Activated CD4-positive, alpha-beta T cell treated with anti-CD3 and anti-CD28 coated beads, Interleukin-2, Interleukin-6, amounts not matched to agents 100 ng/mL and 50 ng/mL, durations not matched to agents 16 hours and 8 hours (primary cell): ENCODE measurements at regions not wholly inside any gene's neighbourhood (a gene's known extent, or its start where the extent isn't known, plus 50 kb on each side); places are given as distances from the start of the nearest gene placed in this dataset.
"Not testable (repeated sequence)": the region's sequence is repeated elsewhere in the genome, so short reads cannot be mapped to it uniquely, and the experiment has no call there.

Experiments used
- DNase-seq: peaks from one replicate; pipeline ENCODE4 v3.0.0-alpha.2; 2020

DNA sequence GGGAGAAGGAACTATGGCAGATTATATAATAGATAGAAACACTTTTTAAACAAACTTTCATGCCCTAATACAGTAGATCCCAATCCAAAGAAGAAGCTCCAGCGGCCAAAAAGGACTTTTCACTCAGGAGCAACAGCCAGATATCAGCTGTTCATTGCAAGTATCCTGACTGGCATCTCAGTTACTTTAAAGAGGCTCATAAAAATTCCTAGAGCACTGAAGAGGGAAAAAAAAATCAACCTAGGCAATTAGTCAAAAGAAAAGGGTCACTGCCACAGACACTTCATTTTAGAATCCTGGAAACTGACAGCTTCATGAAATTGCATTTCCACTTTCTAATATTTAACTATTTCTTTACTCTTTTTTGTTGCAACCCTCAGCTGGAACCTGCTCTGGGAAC lies 170.6 kb upstream of the SOX6 start:
- no peak for DNase-seq

DNA sequence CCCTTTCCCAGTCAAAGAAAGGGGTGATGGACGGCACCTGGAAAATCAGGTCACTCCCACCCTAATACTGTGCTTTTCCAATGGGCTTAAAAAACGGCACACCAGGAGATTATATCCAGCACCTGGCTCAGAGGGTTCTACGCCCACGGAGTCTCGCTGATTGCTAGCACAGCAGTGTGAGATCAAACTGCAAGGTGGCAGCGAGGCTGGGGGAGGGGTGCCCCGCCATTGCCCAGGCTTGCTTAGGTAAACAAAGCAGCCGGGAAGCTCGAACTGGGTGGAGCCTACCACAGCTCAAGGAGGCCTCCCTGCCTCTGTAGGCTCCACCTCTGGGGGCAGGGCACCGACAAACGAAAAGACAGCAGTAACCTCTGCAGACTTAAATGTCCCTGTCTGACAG lies 164.4 kb upstream of the SOX6 start:
- not testable (repeated sequence) for DNase-seq

DNA sequence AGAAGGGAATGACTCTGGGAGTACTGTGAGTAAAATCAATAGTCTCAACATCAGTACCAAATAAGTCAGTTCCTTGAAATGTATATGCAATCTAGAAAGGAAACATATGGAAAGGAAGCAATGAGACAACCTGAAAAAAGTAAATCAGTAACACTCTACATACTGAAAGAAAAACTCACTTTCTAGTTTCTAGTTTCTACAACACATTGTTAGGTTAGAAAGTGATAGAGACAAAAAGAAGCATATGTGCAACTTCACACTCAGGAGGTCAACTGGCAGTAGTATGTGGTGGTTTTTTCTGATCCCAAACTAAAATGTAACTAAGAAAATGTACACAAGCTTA lies 156.5 kb upstream of the SOX6 start:
- peak; percentile 30 for DNase-seq

DNA sequence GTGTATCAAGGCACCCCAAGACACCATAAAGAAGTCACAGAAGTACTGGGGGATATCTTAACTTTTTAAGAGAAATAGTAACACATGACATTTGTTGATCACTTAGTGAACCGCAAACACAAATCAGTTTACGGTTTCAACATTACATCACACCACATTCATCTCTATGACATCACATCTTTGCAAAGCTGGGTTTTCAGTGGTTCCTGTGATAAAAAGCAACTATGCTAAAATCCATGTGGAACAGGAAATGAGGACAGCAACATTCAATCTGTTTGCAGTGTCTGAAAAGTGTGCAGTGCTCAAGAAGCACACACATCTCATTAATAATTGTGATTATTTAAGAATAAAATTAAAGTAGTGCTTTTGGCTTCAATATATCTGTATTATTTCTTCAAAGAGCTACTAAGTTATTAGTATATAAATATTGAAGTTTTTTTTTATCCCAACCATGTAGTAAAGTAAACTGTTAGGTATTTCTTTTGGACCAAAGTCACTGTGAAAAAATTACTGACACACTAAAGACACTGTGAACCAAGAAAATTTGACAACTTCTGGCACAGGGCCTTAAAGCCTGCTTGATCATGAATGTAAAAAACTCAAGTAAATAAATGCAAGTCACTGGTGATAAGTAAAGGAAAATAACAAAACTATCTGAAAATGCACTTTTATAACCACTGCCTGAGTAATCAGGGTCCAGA lies 156.0 kb upstream of the SOX6 start:
- DNase-seq, result no peak

DNA sequence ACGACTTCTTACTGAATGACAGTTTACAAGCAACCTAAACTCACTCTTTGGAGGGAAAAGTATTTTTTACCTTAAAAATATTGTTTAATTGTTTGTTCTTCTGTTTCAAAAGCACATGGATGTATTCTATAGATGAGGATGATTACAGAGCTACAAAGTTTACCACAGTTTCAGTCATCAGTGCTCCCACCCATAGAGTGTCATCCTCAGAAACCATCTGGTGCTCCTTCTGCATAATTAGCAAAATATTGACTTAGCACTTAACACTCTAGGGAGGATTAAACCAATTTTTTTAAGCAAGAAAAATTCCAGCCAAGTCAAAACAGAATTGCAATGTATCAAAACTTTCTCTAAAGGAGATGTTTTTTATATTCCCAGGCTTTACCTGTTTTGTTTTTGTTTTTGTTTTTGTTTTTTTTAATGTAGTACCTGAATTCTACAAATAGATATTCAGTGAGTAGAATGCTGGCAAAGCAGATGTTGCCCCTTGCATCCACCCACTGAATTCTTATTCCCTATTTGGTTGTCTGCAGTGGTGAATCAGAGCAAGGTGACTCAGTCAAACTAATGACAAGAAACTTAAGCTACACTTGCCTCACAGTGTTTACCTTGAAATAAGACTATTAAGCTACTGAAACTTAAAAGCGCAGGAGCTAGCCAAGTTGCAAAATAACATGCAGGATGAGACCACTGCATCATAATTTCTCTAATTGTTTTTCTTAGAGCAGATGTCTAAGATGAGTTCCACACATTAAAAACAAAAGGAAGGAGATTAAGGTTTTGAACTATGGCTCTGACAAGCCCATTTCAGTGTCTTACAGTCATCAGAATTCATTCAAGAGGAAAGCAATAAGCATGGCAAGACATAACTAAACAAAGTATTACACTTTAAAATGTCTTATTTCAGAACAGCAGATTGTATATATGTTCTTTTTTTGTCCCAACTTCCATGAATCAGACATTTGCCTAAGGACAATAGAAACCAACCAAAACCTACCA lies 155.1 kb upstream of the SOX6 start:
- no peak for DNase-seq

DNA sequence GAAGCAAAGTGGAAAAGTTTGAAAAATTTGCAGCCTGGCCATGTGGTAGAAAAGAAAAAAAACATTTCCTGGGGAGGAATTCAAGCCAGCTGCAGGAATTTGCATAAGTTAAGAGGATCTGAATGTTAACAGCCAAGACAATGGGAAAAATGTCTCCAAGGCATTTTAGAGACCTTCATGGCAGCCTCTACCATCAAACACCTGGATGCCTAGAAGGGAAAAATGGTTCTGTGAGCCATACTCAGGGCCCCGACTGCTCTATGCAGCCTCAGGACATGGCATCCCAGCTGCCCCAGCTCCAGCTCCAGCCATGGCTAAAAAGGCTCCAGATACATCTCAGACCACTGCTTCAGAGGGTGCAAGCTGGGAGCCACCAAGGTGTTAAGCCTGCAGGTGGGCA lies 149.1 kb upstream of the SOX6 start:
- no peak for DNase-seq

DNA sequence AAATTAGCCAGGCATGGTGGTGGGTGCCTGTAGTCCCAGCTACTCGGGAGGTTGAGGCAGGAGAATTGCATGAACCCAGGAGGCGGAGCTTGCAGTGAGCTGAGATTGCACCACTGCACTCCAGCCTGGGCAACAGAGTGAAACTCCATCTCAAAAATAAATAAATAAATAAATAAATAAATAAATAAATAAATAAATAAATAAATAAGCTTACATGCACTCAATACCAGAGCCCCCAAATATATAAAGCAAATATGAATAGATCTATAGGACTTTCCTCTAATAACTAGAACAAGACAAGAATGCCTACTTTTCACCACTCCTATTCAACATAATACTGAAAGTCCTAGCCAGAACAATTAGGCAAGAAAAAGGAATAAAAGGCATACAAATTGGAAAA lies 147.5 kb upstream of the SOX6 start:
- DNase-seq, result not testable (repeated sequence)

DNA sequence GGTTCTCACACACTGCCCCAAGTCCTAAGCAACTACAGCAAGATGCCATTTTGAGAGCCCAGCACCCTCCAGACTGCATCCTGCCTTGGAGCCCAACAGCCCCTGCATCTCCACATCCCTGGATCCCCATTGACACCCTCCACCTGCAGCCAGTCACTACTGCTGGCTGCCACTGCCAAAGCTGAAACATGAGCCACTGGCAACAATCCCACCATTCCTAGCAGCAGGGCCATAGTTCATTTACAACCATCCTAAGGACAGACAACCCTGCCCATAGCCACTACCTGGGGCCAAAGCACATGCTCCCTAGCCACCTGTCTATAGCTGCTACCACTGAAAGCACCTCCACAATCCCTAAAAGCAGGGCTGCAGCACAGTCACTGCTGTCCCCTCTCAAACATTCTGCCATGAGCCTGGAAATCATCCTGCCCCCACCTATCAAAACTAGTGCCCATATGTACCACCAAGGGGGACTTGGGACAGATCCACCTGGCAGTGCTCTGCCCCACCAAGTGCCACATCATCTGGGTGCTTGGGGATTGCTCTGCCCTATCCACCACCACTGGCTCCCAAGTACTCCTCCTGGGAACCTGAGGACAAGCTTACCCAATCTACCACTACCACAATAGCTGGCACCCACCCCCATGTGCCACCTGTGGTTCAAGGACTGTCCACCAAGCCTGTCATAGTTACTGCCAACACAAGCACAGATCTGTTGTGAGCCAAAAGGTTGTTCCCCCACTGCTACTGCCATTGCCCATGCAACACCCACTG lies 138.8 kb upstream of the SOX6 start:
- no peak for DNase-seq

DNA sequence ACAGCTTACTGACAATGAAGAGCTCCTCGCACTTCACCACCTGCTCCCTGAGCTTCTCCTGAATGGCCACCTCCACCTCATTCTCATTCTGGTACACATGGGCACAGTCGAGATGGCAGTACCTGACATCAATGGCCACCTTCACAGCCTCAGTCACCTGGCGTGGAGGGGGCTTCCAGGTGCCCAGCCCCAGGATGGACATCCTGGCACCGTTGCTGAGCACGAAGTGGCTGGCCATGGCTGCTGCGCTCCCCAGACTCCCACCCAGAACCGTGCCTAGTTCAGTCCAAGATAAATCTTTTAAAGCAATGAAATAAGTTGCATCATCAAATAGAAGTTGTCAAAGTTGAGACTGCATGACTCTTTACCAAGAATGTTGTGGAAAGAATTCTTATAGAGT lies 128.1 kb upstream of the SOX6 start:
- DNase-seq, result no peak

DNA sequence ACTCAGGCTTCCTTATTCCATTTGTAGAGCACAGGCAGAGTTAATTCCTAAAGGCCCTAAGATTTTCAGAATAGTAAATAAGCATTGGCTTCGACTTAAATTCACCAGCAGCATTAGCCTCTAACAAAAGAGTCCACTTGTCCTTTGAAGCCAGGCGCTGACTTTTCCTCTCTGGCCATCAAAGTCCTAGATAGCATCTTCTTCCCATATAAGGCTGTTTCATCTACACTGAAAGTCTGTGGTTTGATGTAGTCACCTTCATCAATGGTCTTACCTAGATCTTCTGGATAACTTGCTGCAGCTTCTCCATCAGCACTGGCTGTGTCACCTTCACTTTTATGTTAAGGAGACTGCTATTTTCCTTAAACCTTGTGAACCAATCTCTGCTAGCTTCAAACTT lies 118.3 kb upstream of the SOX6 start:
- DNase-seq, result no peak

DNA sequence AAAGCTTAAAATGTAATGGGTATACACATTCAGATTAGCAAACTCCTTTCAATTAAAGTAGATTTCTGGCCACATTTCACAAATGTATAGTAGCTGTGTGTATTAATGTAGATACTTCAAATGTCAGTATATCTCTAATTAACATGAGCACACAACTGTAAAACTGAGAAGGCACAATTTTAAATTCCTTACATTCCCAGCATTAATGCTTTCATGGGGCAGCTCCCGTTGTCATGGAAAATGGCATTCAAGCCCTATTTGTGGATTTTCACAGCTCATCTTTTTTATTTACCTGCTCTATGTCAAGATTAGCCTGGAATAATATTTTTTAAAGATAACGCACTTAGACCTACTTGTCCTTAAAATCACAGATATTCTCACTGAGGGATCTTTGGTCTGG lies 113.6 kb upstream of the SOX6 start:
- no peak for DNase-seq

DNA sequence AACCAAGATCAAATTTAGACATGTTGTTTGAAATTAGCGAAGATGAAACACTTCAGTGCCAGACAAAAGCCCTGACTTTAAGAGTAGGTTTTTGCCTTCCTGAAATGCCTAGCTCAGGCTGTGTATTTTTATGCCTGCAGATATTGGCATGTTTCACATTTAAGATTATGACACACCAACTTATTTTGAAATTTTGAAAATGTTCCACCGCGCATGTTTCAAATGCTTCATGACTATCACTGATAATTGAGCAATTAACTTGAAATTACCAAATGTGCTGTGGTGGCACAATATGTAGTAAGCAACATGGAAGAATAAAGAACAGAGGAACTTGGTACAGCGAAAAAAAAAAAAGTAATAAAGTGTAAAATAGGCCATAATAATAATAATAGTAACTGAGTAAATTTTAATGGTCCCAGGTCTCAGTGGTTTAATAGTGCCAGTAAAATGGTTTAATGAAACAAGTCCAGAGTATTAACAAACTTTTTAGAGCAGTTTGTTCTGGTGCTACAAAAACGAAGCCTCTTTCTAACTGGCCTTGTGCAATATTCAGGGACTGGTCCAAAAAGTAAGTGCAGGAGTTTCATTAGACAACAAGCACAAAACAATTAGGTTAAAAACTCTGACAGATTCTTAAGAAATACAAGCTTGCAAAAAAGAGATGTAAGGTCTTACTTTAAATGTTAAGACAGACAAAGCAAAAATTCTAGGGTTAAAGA lies 112.5 kb upstream of the SOX6 start:
- no peak for DNase-seq

DNA sequence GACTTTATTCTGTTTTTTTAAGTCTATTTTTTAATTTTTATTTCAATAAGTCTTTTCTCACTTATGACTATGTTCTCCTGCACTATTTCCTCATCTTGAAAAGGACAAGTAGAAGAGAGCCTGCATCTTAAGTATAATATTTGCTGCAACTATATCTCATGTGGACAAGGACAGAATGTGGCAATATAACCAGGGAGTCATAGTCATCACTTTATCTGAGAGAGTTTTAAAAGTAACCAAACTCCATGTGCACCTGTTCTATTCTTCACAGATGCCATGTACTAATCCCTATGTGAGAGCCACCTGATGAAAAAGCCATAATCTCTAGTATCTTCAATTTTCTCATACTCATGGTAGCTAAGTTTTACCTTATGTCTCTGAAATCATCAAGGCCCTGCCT lies 104.2 kb upstream of the SOX6 start:
- DNase-seq, result no peak

DNA sequence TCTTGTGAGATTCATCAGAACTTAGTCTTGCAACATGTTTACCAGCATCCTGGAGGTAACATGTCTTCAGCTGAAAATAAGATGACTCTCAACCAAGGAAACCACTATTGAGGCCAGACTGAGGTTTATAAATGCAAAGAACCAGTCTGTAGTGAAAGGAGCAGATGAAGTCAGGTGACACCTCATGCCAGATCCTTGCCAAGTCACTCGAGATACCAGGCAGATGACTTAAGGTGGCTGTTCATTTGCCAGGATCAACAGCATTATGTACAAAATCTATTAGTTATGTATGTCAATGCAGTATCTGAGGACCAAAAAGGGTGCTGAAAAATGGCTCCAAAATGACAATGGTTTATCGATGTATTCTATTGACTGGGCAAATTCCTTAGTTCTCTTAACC lies 100.0 kb upstream of the SOX6 start:
- DNase-seq, result no peak

DNA sequence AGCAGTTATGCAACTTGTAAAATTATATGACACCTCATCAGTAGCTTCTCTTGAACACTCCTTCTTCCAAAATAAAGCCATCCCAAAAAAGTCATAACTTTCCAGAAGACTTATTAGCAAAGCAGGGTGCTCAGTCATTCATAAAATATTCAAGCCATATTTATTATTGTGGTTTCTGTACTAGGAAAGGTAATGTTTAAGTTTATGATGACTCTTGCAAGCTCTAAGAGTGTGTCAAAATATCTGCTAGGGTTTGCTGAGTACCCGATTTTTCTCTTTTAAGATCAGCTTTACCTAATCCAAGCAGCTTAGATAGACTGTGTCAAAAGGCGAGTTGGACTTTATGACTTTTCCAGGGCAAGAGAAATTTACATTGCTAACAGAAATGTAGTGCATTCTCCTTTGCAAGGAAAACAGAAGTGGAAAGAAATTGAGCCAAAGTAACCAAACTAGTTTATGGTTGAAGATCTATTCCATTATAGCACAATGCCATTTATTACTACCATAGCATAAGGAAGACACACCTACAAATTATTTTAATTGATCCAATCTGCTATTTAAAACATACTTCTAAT lies 98.0 kb upstream of the SOX6 start:
- no peak for DNase-seq

DNA sequence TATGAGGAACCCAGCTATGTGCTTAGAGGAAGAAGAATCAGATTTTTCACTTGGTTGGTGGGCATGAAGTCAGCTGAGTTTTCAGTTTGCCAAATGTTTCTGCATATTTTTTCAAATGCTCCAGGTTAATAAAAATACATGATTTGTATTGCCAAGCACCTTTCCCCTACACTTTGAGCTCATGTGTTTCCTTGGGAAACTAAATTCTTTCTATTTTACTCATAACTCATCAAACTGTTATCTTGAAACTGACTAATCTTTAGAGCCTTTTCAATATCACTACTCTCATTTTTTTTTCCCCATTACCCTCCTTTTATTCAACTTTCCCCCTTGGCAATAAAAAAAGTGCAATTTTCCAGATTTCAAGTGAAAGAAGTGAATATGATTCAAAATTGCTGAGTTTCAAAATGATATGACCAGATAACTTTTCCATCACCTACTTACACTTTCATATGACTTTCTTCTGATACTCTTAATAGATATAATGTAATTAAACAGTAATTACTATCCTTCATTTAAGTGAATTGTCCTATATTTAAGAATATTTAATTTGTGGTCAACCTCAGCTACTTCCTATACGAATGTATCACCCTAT lies 91.9 kb upstream of the SOX6 start:
- DNase-seq, result no peak

DNA sequence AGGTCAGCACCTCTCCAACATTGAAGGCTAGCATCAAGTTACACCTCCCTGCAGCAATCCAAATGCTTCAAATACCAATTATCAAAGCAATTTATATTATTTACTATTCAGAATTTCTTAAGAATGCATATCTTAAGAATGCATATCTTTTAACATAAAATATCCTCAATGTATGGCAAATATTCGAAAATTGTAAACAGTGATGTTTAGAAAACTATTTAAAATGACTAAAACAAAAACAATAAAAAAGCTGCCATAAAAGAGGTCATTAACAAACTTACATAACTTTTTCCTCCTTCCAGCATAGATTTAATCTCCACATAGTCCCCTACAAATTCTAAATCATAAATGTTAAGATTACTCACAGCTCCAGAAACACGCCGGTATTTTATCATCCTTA lies 85.1 kb upstream of the SOX6 start:
- no peak for DNase-seq

DNA sequence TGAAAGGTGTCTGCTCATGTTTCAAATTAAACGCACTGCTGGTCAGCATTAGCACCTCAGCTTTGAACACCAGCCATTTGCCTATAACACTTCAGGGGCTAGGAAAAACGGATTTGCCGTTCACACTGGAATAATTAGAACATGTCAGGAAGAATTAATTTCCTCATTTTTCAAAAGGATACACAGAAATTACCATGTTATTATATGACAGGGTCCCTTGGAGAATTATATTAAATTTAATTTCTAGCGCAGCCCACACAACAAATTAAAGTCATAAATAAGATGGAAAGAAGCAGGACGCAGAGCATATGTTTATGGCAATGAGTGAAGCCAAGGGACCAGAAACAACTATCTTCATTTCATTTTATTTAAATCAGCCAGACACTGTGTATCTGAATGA lies 83.8 kb upstream of the SOX6 start:
- no peak for DNase-seq

DNA sequence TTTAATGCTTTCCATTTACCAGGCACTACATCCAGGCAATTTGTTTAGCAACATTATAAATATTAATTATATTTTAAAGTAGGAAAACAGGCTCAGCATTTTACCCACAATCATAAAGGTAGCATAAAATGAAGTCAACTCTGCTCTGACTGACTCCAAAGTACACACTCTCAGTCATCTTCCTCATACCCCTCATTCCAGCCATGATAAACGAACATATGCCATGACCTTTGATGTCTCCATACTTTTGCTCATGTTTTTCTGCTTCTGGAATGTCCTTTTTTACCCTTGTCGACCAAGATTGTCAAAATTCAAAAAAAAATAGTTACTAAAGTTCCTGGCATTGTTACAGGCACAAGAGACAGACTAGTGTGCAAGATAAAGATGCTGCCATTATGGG lies 77.7 kb upstream of the SOX6 start:
- no peak for DNase-seq

DNA sequence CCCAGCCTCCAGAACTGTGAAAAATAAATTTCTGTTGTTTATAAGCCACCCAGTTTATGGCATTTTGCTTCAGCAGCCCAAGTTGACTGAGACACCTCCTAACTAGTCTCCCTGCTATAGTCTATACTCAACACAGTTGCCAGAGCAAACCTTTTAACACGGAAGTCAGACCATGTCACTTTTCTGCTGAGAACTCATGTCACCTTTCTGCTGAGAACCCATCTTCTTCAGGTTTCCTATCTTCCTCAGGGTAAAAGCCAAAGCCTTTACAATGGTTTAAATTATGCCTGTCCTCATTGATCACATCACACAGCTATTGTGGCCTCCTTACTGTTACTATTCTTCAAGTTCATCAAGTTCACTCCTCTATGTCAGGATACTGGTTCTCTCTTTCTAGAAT lies 74.3 kb upstream of the SOX6 start:
- DNase-seq, result no peak

DNA sequence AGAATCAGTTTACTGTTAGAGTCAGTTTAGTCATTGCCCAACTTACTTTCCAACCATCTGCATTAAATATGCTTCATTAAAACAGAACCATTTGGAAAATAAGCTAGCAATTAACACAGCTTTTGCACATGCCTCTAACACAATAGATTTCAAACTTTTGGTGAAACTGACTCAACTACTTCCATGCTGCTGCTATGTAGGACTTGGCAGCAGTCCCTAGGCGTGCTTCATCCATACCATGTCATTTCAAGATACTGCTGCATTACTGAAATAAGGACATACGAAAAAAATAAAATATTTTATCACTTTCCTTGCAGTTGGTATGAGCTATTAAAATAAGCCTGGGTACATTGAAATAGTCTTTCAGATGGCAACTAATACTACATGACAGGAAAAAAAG lies 65.5 kb upstream of the SOX6 start:
- DNase-seq, result no peak

DNA sequence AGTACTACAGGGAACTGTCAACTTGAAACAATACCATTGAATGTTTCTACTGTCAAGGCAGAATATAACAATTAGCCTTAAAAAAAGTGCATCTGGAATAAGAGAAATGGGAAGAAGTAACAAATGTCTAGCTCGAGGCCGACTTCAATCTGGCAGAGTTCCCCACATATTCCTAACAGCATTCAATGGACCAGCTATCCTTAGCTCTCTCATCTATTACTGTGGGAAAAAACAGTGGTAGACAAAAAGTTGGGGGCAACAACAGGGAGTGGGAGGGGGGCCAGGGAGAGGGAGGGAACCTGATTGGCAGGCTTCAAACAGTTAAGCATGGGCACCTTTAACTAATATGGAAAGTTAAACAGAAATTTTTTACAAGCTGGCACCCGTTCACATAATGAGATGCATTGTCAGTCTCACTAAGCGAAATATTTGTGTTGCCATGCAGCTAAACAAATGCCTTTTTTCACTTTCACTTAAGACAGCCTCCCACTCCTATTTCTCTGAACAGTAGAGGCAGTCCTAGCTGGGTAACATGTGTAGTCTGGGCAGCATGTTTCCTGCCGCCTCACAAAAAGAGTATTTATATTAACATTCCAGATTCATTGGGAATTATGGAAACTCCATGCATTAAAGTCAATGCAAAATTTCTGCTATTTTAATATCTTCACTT lies 62.2 kb upstream of the SOX6 start:
- DNase-seq, result no peak
